Loucy (cell line): ENCODE measurements at regions not wholly inside any gene's neighbourhood (a gene's known extent, or its start where the extent isn't known, plus 50 kb on each side); places are given as distances from the start of the nearest gene placed in this dataset.

Experiments used
- H2AFZ ChIP-seq: fragments of 200-600 bp; sonication (generic); 2 replicates; pipeline ENCODE4 v1.6.0; 2016; ENCODE audit warnings: antibody characterized with exemption, mild to moderate bottlenecking, low read length, moderate library complexity
- H3F3A ChIP-seq: fragments of 200-600 bp; 2 replicates; pipeline ENCODE4 v1.6.0; 2016; ENCODE audit warnings: antibody characterized with exemption, low read depth, mild to moderate bottlenecking
- H3K27me3 ChIP-seq: fragments of 200-600 bp; sonication (generic); 2 replicates; pipeline ENCODE4 v1.6.1; 2014; ENCODE audit warnings: low read length, mild to moderate bottlenecking; ENCODE audit not compliant: insufficient read depth, poor library complexity, severe bottlenecking
- H3K36me3 ChIP-seq: fragments of 200-600 bp; sonication (generic); 2 replicates; pipeline ENCODE4 v1.6.1; 2016; ENCODE audit warnings: low read length; ENCODE audit not compliant: insufficient read depth
- H3K4me1 ChIP-seq: fragments of 200-600 bp; sonication (generic); 2 replicates; pipeline ENCODE4 v1.5.1; 2014; ENCODE audit warnings: low read length, mild to moderate bottlenecking; ENCODE audit not compliant: insufficient read depth, poor library complexity, severe bottlenecking
- H3K4me2 ChIP-seq: fragments of 200-600 bp; sonication (generic); 2 replicates; pipeline ENCODE4 v1.6.0; 2014; ENCODE audit warnings: antibody characterized with exemption, low read length, low read depth, mild to moderate bottlenecking; ENCODE audit not compliant: poor library complexity, severe bottlenecking
- H3K4me3 ChIP-seq: fragments of 200-600 bp; sonication (generic); 2 replicates; pipeline ENCODE4 v1.5.1; 2014; ENCODE audit warnings: low read length, mild to moderate bottlenecking, mixed read lengths; ENCODE audit not compliant: poor library complexity, severe bottlenecking
- H3K79me2 ChIP-seq: fragments of 200-600 bp; sonication (generic); 2 replicates; pipeline ENCODE4 v1.6.1; 2014; ENCODE audit warnings: low read length; ENCODE audit not compliant: insufficient read depth
- H3K9ac ChIP-seq: fragments of 200-600 bp; sonication (generic); 2 replicates; pipeline ENCODE4 v1.6.0; 2014; ENCODE audit warnings: mild to moderate bottlenecking, low read depth, low read length, moderate library complexity; ENCODE audit not compliant: poor library complexity, severe bottlenecking
- H3K9me2 ChIP-seq: fragments of 200-600 bp; sonication (generic); replicated peaks from 2 replicates; pipeline ENCODE4 v1.6.1; 2016; ENCODE audit warnings: low read depth, low read length, mixed read lengths
- H3K9me3 ChIP-seq: fragments of 200-600 bp; sonication (generic); 2 replicates; pipeline ENCODE4 v1.6.1; 2014; ENCODE audit warnings: mild to moderate bottlenecking, antibody characterized with exemption, low read length, low read depth; ENCODE audit not compliant: insufficient read depth
- H4K20me1 ChIP-seq: fragments of 200-600 bp; sonication (generic); 2 replicates; pipeline ENCODE4 v1.6.0; 2014; ENCODE audit warnings: antibody characterized with exemption, low read length, mild to moderate bottlenecking; ENCODE audit not compliant: insufficient read depth, poor library complexity, severe bottlenecking
- CTCF ChIP-seq: fragments of 200-600 bp; sonication (generic); conservative IDR thresholded peaks from 2 replicates; pipeline ENCODE4 v1.5.1; 2014; ENCODE audit warnings: mild to moderate bottlenecking, antibody characterized with exemption, low read length
- EZH2phosphoT487 ChIP-seq: fragments of 200-600 bp; IDR thresholded peaks from 2 replicates; pipeline ENCODE4 v1.6.1; 2018; ENCODE audit warnings: antibody characterized with exemption, mild to moderate bottlenecking, moderate library complexity, borderline replicate concordance

DNA sequence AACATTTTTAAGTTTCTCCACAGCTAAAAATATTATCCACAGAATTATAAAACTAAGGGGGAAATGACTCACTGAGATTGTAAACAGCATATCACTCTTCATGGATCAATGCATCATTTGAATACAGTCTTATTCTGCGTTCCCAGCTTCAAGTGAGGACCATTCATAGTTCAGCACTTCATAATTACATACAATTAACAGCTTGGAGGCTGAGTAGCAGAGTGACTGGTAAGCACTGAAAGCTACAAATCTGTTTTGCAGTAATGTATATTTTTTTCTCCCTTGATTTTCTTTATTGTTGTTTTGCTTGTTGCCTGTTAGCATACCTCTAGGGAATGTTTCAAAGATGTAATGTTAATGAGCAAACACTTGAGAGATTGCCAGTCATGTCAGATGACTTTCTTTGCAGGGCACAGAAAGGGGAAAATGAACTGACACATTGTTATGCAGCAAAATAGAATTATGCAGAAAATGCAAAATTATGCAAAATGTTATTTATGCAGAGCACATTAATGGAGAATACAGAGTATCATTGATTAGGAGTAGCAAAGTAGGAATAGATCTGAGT, 138.6 kb downstream of the RPS29 start:
- Histone ChIP-seq H3K27me3 (no peaks in the 10 kb centered on the region), H3K9me3 (no peaks in the 10 kb centered on the region), H3K9ac (no peak overlapping the region), H3K79me2 (no peaks in the 10 kb centered on the region), H3K9me2 (no peaks in the 10 kb centered on the region), H3K4me3 (no peak overlapping the region), H2AFZ (no peak overlapping the region), H3K4me1 (no peaks in the 10 kb centered on the region), H3F3A (no peaks in the 10 kb centered on the region), H3K36me3 (no peaks in the 10 kb centered on the region), H3K4me2 (no peak overlapping the region), H4K20me1 (no peaks in the 10 kb centered on the region)
- TF ChIP-seq CTCF (no peak), EZH2phosphoT487 (no peak)

- Histone ChIP-seq H3K9ac (no peak overlapping the region), H3K4me3 (no peak overlapping the region), H3K9me3 (no peaks in the 10 kb centered on the region), H3F3A (no peaks in the 10 kb centered on the region), H3K79me2 (no peaks in the 10 kb centered on the region), H3K36me3 (no peaks in the 10 kb centered on the region), H3K4me1 (no peaks in the 10 kb centered on the region), H3K9me2 (no peaks in the 10 kb centered on the region), H3K27me3 (no peaks in the 10 kb centered on the region), H3K4me2 (no peak overlapping the region), H2AFZ (no peak overlapping the region), H4K20me1 (no peaks in the 10 kb centered on the region)
- TF ChIP-seq CTCF (no peak), EZH2phosphoT487 (no peak)
These were observed 139.4 kb downstream of the RPS29 start for GRCh38 chr14:49446801-49447200.

DNA sequence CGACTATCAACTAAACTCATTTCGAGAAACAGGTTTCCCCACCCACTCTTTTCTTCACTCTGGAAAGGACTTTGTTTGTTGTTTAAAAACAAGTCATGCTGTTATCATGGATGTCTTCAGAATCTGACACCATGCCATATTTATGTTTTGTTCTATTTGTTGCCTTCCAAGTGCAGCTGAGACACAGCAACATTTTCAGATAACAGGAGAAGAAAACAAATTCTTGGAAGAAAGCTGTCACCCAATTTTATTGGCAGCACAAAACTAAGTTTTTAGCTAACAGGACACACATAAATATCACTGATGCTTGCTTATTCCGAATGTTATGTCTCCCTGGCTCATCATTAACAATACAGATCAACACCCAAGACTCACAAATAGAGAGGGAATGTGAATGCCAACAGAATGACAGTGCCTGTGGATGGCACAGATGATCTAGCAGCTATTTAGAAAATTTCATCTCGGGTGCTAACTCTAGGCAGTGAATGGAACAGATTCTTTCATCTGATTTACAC, 147.9 kb downstream of the RPS29 start:
- Histone ChIP-seq H2AFZ (no peak overlapping the region), H3K79me2 (no peaks in the 10 kb centered on the region), H3K4me2 (no peak overlapping the region), H3K9me3 (no peaks in the 10 kb centered on the region), H3K36me3 (no peaks in the 10 kb centered on the region), H4K20me1 (no peaks in the 10 kb centered on the region), H3K9ac (no peak overlapping the region), H3K27me3 (no peaks in the 10 kb centered on the region), H3K9me2 (no peaks in the 10 kb centered on the region), H3F3A (no peaks in the 10 kb centered on the region), H3K4me1 (no peaks in the 10 kb centered on the region), H3K4me3 (no peak overlapping the region)
- TF ChIP-seq CTCF (no peak), EZH2phosphoT487 (no peak)
